ENCODE measurements at regions not wholly inside any gene's neighbourhood (a gene's known extent, or its start where the extent isn't known, plus 50 kb on each side); places are given as distances from the start of the nearest gene placed in this dataset.

GRCh38 chr2:180578441-180578840, 402.0 kb upstream of the UBE2E3 start:
- TF ChIP-seq POLR2A (IDR thresholded peaks at IDR 0.05; ENCODE audit: low read depth, low read length) (no peak), TAF1 (IDR thresholded peaks at IDR 0.05; ENCODE audit: low read depth, low read length) (no peak), POLR2AphosphoS5 (IDR thresholded peaks at IDR 0.05; ENCODE audit: low read depth, low read length) (no peak), PAX5 (IDR thresholded peaks at IDR 0.05; ENCODE audit: insufficient read depth, low read length, severe bottlenecking) (no peak), SPI1 (IDR thresholded peaks at IDR 0.05; ENCODE audit: low read depth, low read length) (no peak), POU2F2 (IDR thresholded peaks at IDR 0.05; ENCODE audit: low read depth, low read length) (no peak)
